Memory B cell (primary cell): ENCODE measurements at regions not wholly inside any gene's neighbourhood (a gene's known extent, or its start where the extent isn't known, plus 50 kb on each side); places are given as distances from the start of the nearest gene placed in this dataset.
A peak's percentile ranks its signal among the peaks of the same experiment; 100 is the strongest.

Source experiments
- ATAC-seq: fragments of 150-1000 bp; cut with Tn5 transposase; 2 replicates; pipeline ENCODE4 v1.10.0; 2021; ENCODE audit warnings: low read depth, mild to moderate bottlenecking, moderate library complexity
- DNase-seq, 2 donors: peaks; one replicate each; pipeline ENCODE4 v3.0.0; 2022; ENCODE audit warnings: low spot score in 2 of 2
- H3K27ac Mint-ChIP-seq: one replicate; pipeline ENCODE4 v1.8.0; 2022; ENCODE audit warnings: mild to moderate bottlenecking, moderate library complexity, mixed read lengths
- H3K27me3 Mint-ChIP-seq: one replicate; pipeline ENCODE4 v1.8.0; 2022; ENCODE audit warnings: mixed read lengths
- H3K36me3 Mint-ChIP-seq: one replicate; pipeline ENCODE4 v1.8.0; 2022; ENCODE audit warnings: mild to moderate bottlenecking, mixed read lengths
- H3K4me1 Mint-ChIP-seq: one replicate; pipeline ENCODE4 v1.8.0; 2022; ENCODE audit warnings: mixed read lengths
- H3K4me3 Mint-ChIP-seq: one replicate; pipeline ENCODE4 v1.8.0; 2022; ENCODE audit warnings: mild to moderate bottlenecking, moderate library complexity, mixed read lengths
- H3K9me3 Mint-ChIP-seq: one replicate; pipeline ENCODE4 v1.8.0; 2022; ENCODE audit warnings: mixed read lengths

DNA sequence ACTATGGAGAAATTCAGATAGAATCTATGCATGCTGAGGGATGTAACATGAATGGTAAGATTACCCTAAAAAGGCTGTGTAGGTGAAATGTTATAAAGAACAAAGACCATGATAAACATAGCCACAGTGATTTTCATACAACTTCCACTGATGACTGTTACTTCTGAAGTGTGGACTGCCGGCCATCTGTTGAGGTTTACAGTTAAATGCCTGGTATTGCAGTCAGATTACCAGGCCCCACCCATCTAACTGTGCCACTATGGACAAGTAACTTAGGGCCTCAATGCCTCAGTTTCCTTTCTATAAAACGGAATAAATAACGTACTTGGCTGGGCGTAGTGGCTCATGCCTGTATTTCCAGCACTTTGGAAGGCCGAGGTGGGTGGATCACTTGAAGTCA, 395.6 kb downstream of the KLF12 start:
- no peaks in the 10 kb centered on the region for H3K27me3 Mint-ChIP-seq
- no peak overlapping the region for H3K27ac Mint-ChIP-seq
- DNase-seq (no peak), ATAC-seq (no peak)
- no peaks in the 10 kb centered on the region for H3K9me3 Mint-ChIP-seq
- H3K4me1 Mint-ChIP-seq = no peaks in the 10 kb centered on the region
- peaks cover 11% of the 10 kb centered on the region for H3K36me3 Mint-ChIP-seq
- H3K4me3 Mint-ChIP-seq = no peak overlapping the region

DNA sequence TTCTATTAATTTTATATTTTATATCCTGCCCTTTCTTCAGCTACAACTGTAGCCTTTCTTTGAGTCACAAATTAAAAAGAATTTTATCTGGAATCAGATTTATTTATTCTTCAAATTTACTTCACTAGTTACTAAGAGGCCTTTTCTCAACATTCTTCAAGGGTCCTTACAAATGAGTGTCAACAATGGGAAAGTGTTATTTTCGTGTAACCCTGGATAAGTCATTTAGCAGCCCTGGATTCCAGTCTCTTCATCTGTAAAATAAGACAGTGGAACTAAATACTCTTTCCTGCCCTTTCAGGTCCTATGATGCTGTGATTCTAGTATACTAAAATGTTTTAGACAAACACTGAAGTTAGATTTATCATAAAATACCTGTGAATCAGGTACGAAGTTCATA, 397.0 kb downstream of the KLF12 start:
- no peak overlapping the region for H3K27ac Mint-ChIP-seq
- no peak overlapping the region for H3K4me3 Mint-ChIP-seq
- H3K27me3 Mint-ChIP-seq = no peaks in the 10 kb centered on the region
- peaks cover 19% of the 10 kb centered on the region for H3K36me3 Mint-ChIP-seq
- no peaks in the 10 kb centered on the region for H3K9me3 Mint-ChIP-seq
- peaks cover 7% of the 10 kb centered on the region for H3K4me1 Mint-ChIP-seq
- ATAC-seq = no peak
- DNase-seq = no peak

DNA sequence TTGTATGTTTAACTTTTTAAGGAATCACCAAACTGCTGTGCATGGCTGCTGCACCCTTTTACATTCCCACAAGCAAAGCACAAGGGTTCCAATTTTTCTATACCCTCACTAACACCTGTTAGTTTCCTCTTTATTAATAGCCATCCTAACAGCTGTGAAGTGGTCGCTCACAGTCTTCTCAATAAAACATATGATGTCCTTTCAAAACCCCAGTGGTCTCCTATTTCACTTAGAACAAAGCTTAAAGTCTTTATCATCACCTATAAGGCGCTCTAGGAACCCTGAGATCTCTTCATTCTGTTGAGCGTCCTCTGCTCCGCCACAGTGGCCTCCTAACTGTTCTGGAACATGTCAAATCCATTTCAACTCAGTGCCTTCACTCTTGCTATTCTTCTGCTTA, 400.5 kb downstream of the KLF12 start:
- peak overlapping the region; percentile 41 for H3K27ac Mint-ChIP-seq
- ATAC-seq (no peak), DNase-seq (no peak)
- peaks cover 7% of the 10 kb centered on the region for H3K4me1 Mint-ChIP-seq
- no peaks in the 10 kb centered on the region for H3K27me3 Mint-ChIP-seq
- no peaks in the 10 kb centered on the region for H3K9me3 Mint-ChIP-seq
- H3K36me3 Mint-ChIP-seq = peaks cover 32% of the 10 kb centered on the region
- no peak overlapping the region for H3K4me3 Mint-ChIP-seq

DNA sequence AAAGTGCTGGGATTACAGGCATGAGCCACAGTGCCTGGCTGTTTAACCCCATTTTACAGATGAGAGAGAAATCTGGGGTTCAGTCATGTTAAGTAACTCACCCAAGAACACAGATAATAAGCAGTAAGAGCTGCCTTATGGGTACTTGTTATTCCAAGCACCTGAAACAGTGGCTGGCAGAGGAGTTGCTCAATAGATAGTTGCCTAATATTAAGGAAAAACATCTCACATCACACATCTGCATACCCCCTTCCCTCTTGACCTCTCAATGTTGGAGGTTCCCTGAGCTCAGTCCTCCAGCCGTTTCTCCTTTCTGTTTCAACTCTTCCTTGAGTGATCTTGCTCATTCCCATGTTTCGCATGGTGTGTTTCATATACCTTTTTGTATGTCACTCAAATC, 401.9 kb downstream of the KLF12 start:
- Mint-ChIP-seq H3K4me3 (no peak overlapping the region), H3K36me3 (peaks cover 39% of the 10 kb centered on the region), H3K27ac (no peak overlapping the region), H3K27me3 (no peaks in the 10 kb centered on the region), H3K9me3 (no peaks in the 10 kb centered on the region), H3K4me1 (peaks cover 7% of the 10 kb centered on the region)
- no peak for DNase-seq
- no peak for ATAC-seq

DNA sequence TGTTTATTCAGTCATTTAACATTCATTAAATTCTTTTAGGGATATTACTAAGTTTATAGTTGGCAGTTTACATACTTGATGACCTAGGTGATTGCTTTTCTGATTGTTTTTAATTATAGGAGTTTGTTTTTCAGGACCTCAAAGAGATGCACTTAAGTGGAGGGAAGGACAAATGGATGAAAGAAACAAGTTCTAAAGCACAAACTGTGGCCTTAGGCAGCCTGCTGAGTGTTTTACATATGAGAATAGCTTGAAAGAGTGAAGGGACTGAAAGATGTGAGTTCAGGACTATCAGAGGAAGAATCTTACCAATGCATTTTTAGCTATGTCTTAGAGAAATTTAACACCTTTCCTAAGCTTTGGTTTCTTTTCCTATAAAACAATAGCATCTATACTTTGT, 402.6 kb downstream of the KLF12 start:
- H3K4me1 Mint-ChIP-seq = peaks cover 7% of the 10 kb centered on the region
- H3K27me3 Mint-ChIP-seq = no peaks in the 10 kb centered on the region
- no peak overlapping the region for H3K4me3 Mint-ChIP-seq
- H3K36me3 Mint-ChIP-seq = peaks cover 41% of the 10 kb centered on the region
- H3K9me3 Mint-ChIP-seq = no peaks in the 10 kb centered on the region
- DNase-seq (no peak), ATAC-seq (no peak)
- no peak overlapping the region for H3K27ac Mint-ChIP-seq

DNA sequence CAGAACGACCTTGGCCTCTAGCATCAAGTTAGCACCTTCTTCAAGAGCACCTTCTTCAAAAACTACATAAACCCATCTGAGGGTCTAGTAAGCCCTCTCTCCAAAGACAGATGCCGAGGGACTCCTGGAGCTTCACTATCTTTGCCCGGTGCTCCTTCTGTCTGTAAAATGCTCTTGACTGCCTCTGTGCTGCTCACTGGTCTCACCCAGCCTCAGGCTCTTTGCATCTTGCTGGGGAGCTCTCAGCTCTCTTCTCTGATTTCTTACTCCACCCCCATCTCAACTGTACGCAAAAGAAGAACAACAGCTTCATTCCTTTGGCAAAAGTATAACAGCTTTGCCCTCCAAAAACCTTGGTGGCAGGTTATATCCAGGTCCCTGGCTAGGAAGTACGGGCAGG, 404.2 kb downstream of the KLF12 start:
- no peak for DNase-seq
- no peak for ATAC-seq
- Mint-ChIP-seq H3K4me3 (no peak overlapping the region), H3K4me1 (peaks cover 7% of the 10 kb centered on the region), H3K36me3 (peaks cover 33% of the 10 kb centered on the region), H3K27me3 (no peaks in the 10 kb centered on the region), H3K9me3 (no peaks in the 10 kb centered on the region), H3K27ac (peak overlapping the region; percentile 2)

DNA sequence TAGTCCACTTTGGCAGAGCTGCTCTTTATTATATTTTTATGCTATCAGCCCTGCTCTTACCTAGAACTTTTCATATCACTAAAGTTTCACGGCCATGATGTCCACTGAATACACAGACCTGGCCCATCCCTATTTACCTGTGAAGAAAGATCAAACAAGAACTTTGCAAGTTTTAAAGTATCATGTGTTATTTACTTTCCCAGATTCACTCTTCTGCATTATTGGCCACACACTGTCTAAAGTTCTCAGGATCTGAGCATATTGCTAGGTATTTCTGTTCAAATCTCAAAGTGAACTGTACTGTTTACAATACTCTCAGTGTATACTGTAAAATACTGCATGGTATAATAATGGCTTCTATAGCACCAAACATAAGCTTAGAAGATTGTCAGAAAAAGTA, 405.2 kb downstream of the KLF12 start:
- DNase-seq = no peak
- H3K27me3 Mint-ChIP-seq = no peaks in the 10 kb centered on the region
- no peaks in the 10 kb centered on the region for H3K9me3 Mint-ChIP-seq
- no peak for ATAC-seq
- peaks cover 33% of the 10 kb centered on the region for H3K36me3 Mint-ChIP-seq
- peaks cover 8% of the 10 kb centered on the region for H3K4me1 Mint-ChIP-seq
- no peak overlapping the region for H3K4me3 Mint-ChIP-seq
- H3K27ac Mint-ChIP-seq = no peak overlapping the region

DNA sequence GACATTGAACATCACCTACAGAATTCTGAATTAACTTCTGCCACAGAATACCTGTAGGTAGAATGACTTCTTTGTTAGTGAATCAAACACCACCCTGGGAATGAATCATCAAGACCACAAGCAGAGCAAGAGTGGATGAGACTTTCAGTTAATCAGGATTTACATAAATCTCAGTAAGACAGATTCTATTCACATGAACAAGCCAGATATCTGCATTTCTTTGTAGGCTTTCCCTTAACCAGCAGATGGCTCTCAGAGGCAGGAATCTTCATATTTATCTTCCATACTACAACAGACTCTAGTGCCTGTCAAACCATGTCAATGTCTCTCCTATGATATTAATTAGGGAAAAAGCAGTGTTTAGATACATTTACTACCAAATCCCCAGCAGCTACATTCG, 412.1 kb downstream of the KLF12 start:
- Mint-ChIP-seq H3K4me3 (no peak overlapping the region), H3K36me3 (peaks cover 12% of the 10 kb centered on the region), H3K27me3 (no peaks in the 10 kb centered on the region), H3K9me3 (no peaks in the 10 kb centered on the region), H3K4me1 (peaks cover 9% of the 10 kb centered on the region), H3K27ac (no peak overlapping the region)
- ATAC-seq = no peak
- no peak for DNase-seq

DNA sequence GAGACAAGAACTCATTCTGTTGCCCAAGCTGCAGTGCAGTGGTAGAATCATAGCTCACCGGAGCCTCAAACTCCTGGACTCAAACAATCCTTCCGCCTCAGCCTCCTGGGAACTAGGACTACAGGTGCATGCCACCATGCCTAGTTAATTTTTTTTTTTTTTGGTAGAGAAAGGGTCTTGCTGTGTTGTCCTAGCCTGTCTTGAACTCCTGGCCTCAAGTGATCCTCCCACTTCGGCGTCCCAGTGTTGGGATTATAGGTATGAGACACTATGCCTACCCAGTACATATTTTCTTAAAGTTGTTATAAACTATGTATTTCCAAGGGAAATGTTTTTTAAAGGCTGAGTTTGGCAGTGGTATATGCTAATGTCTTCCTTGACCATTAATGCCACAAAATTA, 412.6 kb downstream of the KLF12 start:
- Mint-ChIP-seq H3K4me1 (peaks cover 9% of the 10 kb centered on the region), H3K36me3 (peaks cover 11% of the 10 kb centered on the region), H3K4me3 (no peak overlapping the region), H3K9me3 (no peaks in the 10 kb centered on the region), H3K27ac (no peak overlapping the region), H3K27me3 (no peaks in the 10 kb centered on the region)
- DNase-seq (no peak), ATAC-seq (no peak)

DNA sequence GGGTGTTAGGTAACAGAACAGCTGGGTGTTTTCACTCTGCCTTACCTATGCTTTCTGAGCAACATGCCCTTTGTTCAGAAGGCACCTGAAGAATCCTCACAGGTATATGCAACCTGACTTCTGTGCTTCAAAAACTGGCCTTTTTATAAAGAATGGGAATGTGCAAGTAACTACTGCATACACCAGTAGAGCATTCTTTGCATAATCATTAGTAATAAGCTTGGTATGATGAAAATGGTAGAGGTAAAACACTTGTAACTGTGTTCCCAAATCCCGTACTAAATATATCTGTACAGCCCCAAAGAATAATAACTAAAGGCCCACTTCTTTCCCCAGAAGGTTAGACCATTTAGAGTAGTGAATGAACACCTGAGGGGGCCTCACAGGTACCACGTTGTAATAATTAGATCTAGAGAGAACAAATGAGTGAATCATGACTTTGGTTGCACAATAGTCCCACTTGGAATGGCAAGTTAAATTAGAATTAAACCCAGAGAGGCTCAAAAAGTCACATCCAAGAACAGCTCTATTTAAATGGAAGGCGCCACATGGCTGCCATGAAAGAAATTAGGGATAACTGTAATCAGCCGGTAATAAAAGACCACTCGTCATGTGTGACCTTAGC, 413.9 kb downstream of the KLF12 start:
- no peak for DNase-seq
- H3K9me3 Mint-ChIP-seq = no peaks in the 10 kb centered on the region
- H3K4me1 Mint-ChIP-seq = peaks cover 9% of the 10 kb centered on the region
- H3K27me3 Mint-ChIP-seq = no peaks in the 10 kb centered on the region
- no peak overlapping the region for H3K4me3 Mint-ChIP-seq
- no peak overlapping the region for H3K27ac Mint-ChIP-seq
- no peak for ATAC-seq
- peaks cover 14% of the 10 kb centered on the region for H3K36me3 Mint-ChIP-seq

DNA sequence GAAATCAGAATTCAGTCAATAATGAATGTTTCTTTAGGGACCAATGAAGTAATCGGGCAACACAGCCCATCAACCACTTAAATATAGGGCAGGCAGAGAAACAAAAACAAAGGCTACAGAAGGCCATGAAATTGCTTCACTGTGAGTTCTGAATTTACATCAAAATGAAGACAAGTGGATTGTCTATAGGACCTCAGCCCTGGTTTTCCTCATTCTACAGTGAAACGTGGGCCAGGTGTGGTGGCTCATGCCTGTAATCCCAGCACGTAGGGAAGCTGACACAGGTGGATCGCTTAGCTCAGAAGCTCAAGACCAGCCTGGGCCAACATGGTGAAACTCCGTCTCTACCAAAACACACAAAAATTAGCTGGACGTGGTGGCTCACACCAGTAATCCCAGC, 416.0 kb downstream of the KLF12 start:
- Mint-ChIP-seq H3K27ac (no peak overlapping the region), H3K27me3 (no peaks in the 10 kb centered on the region), H3K4me1 (peaks cover 2% of the 10 kb centered on the region), H3K9me3 (no peaks in the 10 kb centered on the region), H3K36me3 (peaks cover 24% of the 10 kb centered on the region), H3K4me3 (no peak overlapping the region)
- ATAC-seq = no peak
- no peak for DNase-seq

DNA sequence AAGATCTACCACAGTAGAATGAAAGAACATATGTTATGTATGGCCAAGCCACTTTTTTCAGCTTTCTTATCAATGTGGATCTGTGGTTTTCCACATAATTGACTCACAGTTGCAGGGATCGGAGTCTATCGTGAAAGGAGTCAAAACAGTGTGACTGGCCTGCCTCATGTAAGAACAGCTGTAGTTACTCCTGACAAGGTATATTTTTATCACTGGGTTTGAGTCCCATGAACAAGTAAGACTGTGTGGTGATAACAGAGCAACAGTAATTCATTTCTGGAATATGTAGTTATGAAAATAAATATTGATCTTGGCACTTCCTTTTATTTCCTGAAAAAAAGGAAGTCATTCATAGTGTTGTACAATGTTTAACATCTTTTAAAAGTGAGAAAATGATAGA, 416.6 kb downstream of the KLF12 start:
- Mint-ChIP-seq H3K9me3 (no peaks in the 10 kb centered on the region), H3K36me3 (peaks cover 29% of the 10 kb centered on the region), H3K27me3 (no peaks in the 10 kb centered on the region), H3K4me3 (no peak overlapping the region), H3K4me1 (peaks cover 2% of the 10 kb centered on the region), H3K27ac (no peak overlapping the region)
- ATAC-seq (no peak), DNase-seq (no peak)

DNA sequence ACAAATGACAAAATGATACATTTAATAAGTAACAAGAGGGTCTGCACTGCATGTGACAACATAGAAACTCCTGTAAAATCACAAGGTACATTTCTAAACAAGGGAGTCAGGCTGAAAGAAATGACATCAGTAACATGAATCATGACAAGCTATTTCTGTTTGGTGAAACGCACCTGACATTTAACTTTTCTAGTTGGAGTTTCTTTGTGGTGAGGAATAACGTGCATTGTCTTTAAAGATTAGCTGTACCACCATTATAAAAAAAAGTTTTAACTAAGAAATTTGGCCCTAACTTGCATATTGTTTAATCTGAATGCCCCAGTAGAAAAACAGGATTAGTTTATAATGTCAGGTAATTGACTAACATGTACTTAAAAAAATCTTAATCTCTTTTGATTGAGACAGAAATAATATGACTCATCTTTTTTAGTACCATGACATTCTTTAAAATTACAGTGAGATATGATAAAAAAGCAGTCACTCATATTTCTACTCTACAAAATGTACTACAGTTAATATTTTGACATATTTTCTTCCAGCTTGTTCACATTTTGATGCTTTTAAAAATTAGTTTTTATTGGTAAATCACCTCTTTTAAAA, 418.2 kb downstream of the KLF12 start:
- ATAC-seq (peak; percentile 22), DNase-seq (no peak)
- H3K9me3 Mint-ChIP-seq = no peaks in the 10 kb centered on the region
- H3K27me3 Mint-ChIP-seq = no peaks in the 10 kb centered on the region
- peak overlapping the region; percentile 14 for H3K4me3 Mint-ChIP-seq
- H3K4me1 Mint-ChIP-seq = peaks cover 2% of the 10 kb centered on the region
- peaks cover 36% of the 10 kb centered on the region for H3K36me3 Mint-ChIP-seq
- peak overlapping the region; percentile 90 for H3K27ac Mint-ChIP-seq

DNA sequence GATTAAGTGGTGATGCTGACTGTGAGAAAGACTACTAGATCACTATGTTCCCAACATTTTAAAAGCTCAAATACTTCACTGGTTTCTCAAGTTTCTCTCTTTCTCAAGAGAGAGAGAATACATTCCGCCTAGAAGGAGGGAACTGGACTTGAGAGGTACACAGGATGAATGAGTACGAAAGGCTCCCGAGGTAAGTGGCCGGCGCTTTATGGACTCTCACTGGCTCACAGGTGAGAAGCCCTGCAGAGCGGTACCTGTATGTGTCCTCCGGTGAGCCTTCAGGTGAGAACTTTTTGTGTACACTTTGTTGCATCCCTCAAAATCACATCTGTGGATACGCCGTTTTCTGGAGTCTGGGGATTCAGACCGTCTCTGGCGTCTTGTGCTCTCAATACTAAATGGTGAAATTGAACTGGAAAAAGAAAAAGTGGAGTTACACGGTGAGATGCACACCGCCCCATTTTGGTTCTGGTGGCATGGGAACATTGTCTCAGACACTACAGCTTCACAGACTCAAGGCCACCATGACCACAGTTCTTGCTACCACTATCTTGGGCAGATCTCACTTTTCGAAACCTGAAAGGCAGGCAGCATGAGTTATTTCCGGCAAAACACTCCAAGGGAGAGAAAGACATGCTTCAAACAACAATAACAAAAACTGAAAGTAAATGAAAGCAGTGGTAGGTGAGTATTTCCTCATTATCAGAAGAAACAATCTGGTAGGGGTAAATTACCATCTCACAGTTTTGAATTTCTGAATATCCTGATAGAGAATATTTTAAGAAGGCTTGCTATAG, 418.9 kb downstream of the KLF12 start:
- H3K27ac Mint-ChIP-seq = peak overlapping the region; percentile 90
- H3K36me3 Mint-ChIP-seq = peaks cover 39% of the 10 kb centered on the region
- H3K4me3 Mint-ChIP-seq = peak overlapping the region; percentile 14
- H3K27me3 Mint-ChIP-seq = no peaks in the 10 kb centered on the region
- ATAC-seq (peak; percentile 65), DNase-seq (no peak)
- H3K4me1 Mint-ChIP-seq = peaks cover 2% of the 10 kb centered on the region
- no peaks in the 10 kb centered on the region for H3K9me3 Mint-ChIP-seq
